HepG2 (cell line): ENCODE measurements at regions not wholly inside any gene's neighbourhood (a gene's known extent, or its start where the extent isn't known, plus 50 kb on each side); places are given as distances from the start of the nearest gene placed in this dataset.
"Not testable (repeated sequence)": the region's sequence is repeated elsewhere in the genome, so short reads cannot be mapped to it uniquely, and the experiment has no call there.

Source experiments
- ATAC-seq: fragments of 200-7000 bp; cut with Tn5 transposase; 3 replicates; pipeline ENCODE4 v1.9.1; 2020; ENCODE audit warnings: mild to moderate bottlenecking, moderate library complexity
- BruUV-seq: library from RNA; stranded (reverse); fragments of 400-500 nt; replicated peaks from 2 replicates; lab custom pipeline; 2021; lab: Mats Ljungman, UMichigan
- CTCF ChIA-PET: fragments of 300-600 bp; formaldehyde crosslinking; extraction: SDS; loops from one replicate; lab custom pipeline; 2021; ENCODE audit warnings: low total read pairs, inconsistent platforms, low intra/inter-chr PET ratio; lab: Yijun Ruan, JAX
- POLR2A ChIA-PET: fragments of 350-600 bp; sonication (Branson Sonifier 250); formaldehyde crosslinking; loops from one replicate; lab custom pipeline; 2020; ENCODE audit warnings: antibody characterized with exemption, inconsistent platforms; lab: Yijun Ruan, JAX
- DNase-seq: peaks from one replicate; pipeline ENCODE4 v3.0.0-alpha.2; 2015; ENCODE audit warnings: low spot score
- FAIRE-seq: peaks from 3 replicates; lab custom pipeline; 2011; peaks lifted over from hg19 to GRCh38; lab: Jason Lieb, UNC
- H2AFZ ChIP-seq: one replicate; pipeline ENCODE4 v1.6.1; 2011; ENCODE audit warnings: low read length, inconsistent platforms
- H3K27ac ChIP-seq: fragments of 300-600 bp; 3 replicates; pipeline ENCODE4 v1.8.0; 2011; ENCODE audit warnings: mixed run types, mild to moderate bottlenecking, mixed read lengths, low read length, inconsistent platforms; ENCODE audit not compliant: insufficient read depth; ENCODE audit errors: extremely low read length
- H3K27me3 ChIP-seq, 2 experiments: fragments of 200-600 bp in 1 of 2; 2 replicates in 1 of 2; 3 replicates in 1 of 2; pipeline versions ENCODE4 v1.6.0 to v1.8.0; 2011; ENCODE audit warnings: low read length in 2 of 2, mild to moderate bottlenecking in 2 of 2, moderate library complexity in 2 of 2, inconsistent platforms in 1 of 2; ENCODE audit not compliant: insufficient read depth in 2 of 2, control insufficient read depth in 1 of 2
- H3K36me3 ChIP-seq, 2 experiments: fragments of 200-600 bp in 1 of 2; replicated peaks in 1 of 2; 2 replicates in 1 of 2; 3 replicates in 1 of 2; pipeline versions ENCODE4 v1.5.1 to v1.8.0; 2011; ENCODE audit warnings: low read length in 2 of 2, inconsistent platforms in 1 of 2; ENCODE audit not compliant: insufficient read depth in 2 of 2, control insufficient read depth in 1 of 2
- H3K4me1 ChIP-seq: 2 replicates; pipeline ENCODE4 v1.5.1; 2012; ENCODE audit warnings: low read length, inconsistent platforms; ENCODE audit not compliant: insufficient read depth
- H3K4me2 ChIP-seq: 2 replicates; pipeline ENCODE4 v1.6.0; 2011; ENCODE audit warnings: low read depth, low read length, inconsistent platforms
- H3K4me3 ChIP-seq, 3 experiments: fragments of 200-600 bp in 1 of 3; sonication (generic), shearing (Covaris generic) in 1 of 3; replicated peaks in 1 of 3; 2 replicates each; pipeline ENCODE4 v1.5.1; 2011 to 2016; ENCODE audit warnings: low read length in 3 of 3, inconsistent platforms in 2 of 3, low read depth in 2 of 3, mild to moderate bottlenecking in 2 of 3, control low read depth in 1 of 3, mixed read lengths in 1 of 3; ENCODE audit not compliant: insufficient read depth in 1 of 3
- H3K79me2 ChIP-seq: one replicate; pipeline ENCODE4 v1.6.1; 2011; ENCODE audit warnings: low read length, inconsistent platforms; ENCODE audit not compliant: insufficient read depth
- H3K9ac ChIP-seq: 2 replicates; pipeline ENCODE4 v1.6.0; 2011; ENCODE audit warnings: mild to moderate bottlenecking, low read depth, low read length, inconsistent platforms; ENCODE audit not compliant: insufficient read depth
- H3K9me3 ChIP-seq: 2 replicates; pipeline ENCODE4 v1.5.1; 2012; ENCODE audit warnings: mild to moderate bottlenecking, low read length
- H4K20me1 ChIP-seq: 2 replicates; pipeline ENCODE4 v1.6.0; 2011; ENCODE audit warnings: inconsistent platforms, mild to moderate bottlenecking, low read length, moderate library complexity; ENCODE audit not compliant: insufficient read depth
- AHR ChIP-seq: IDR thresholded peaks from 2 replicates; pipeline ENCODE4 v1.6.1; 2018; ENCODE audit warnings: missing genetic modification reagents, missing compliant biosample characterization
- ETV6 ChIP-seq: sonication (generic); formaldehyde crosslinking; conservative IDR thresholded peaks from 2 replicates; pipeline ENCODE4 v1.4.0; 2020; ENCODE audit warnings: missing genetic modification reagents
- ZNF616 ChIP-seq: sonication (generic); formaldehyde crosslinking; IDR thresholded peaks from 2 replicates; pipeline ENCODE4 v1.5.0; 2020; ENCODE audit warnings: low read depth, mild to moderate bottlenecking, missing genetic modification reagents
- ZNF746 ChIP-seq: sonication (generic); formaldehyde crosslinking; IDR thresholded peaks from 2 replicates; pipeline ENCODE4 v1.8.0; 2022; ENCODE audit warnings: mild to moderate bottlenecking, missing genetic modification reagents
- WGBS: methylation state at CpG from one replicate; pipeline ENCODE4 v1.1.6; 2017; ENCODE audit warnings: low lambda C conversion rate; 5-methylcytosine and 5-hydroxymethylcytosine counted together
- in situ Hi-C: cut with HindIII; loops from 2 replicates; pipeline ENCODE4 v1.10.0; 2017; ENCODE audit warnings: low pct_unique_long_range_greater_than_20kb; ENCODE audit not compliant: extremely low pct_ligation_motif_present
- intact Hi-C: fragments of 100-400 bp; cut with micrococcal nuclease; formaldehyde crosslinking; loops from one replicate; pipeline ENCODE4 v1.10.0; 2022; ENCODE audit not compliant: unreplicated experiment

- BruUV-seq, H3K36me3 ChIP-seq, H3K9me3 ChIP-seq, H3K27ac ChIP-seq, H3K4me1 ChIP-seq, H4K20me1 ChIP-seq, DNase-seq, FAIRE-seq, H3K27me3 ChIP-seq, H3K79me2 ChIP-seq, H3K4me3 ChIP-seq, CTCF ChIA-PET, intact Hi-C loops, H2AFZ ChIP-seq, H3K9ac ChIP-seq, ATAC-seq, POLR2A ChIA-PET, in situ Hi-C loops, H3K4me2 ChIP-seq: not testable (repeated sequence)
- WGBS, result no CpG with 5 or more reads among the region's 36 CpGs
Observed at GRCh38 chr18:59790346-59790936, 93.2 kb upstream of the CCBE1 start.

- Histone ChIP-seq H2AFZ (no peak overlapping the region), H3K4me2 (no peak overlapping the region)
- intact Hi-C loops, result no loop called here
Observed at GRCh38 chr18:59788791-59789106, 91.5 kb upstream of the CCBE1 start.

More at GRCh38 chr18:59788791-59789106, 91.5 kb upstream of the CCBE1 start:
- in situ Hi-C loops, result no loop called here
- no peaks in the 10 kb centered on the region for H3K36me3 ChIP-seq
- FAIRE-seq (no peak), ATAC-seq (no peak), DNase-seq (no peak)
- no peak for TF ChIP-seq AHR (CRISPR knock-in tag)
- TF ChIP-seq ZNF616 (CRISPR knock-in tag), result no peak
- no peak for TF ChIP-seq ZNF746 (CRISPR knock-in tag)
- TF ChIP-seq ETV6 (CRISPR knock-in tag), result no peak
- no peak overlapping the region for H3K4me3 ChIP-seq
- BruUV-seq, result no TSS peak
- WGBS, result 26% methylated on average over 1 of the region's 2 CpGs
- no peak overlapping the region for H3K9ac ChIP-seq
- no peak overlapping the region for H3K27ac ChIP-seq
- H4K20me1 ChIP-seq, result no peaks in the 10 kb centered on the region
- H3K4me1 ChIP-seq, result no peaks in the 10 kb centered on the region
- no peaks in the 10 kb centered on the region for H3K79me2 ChIP-seq
- ChIA-PET POLR2A (no interaction called here), CTCF (no interaction called here)
- no peaks in the 10 kb centered on the region; a peak in 2 of 5 replicates for H3K27me3 ChIP-seq
- H3K9me3 ChIP-seq, result no peaks in the 10 kb centered on the region
